GM19397 (cell line): ENCODE measurements at regions not wholly inside any gene's neighbourhood (a gene's known extent, or its start where the extent isn't known, plus 50 kb on each side); places are given as distances from the start of the nearest gene placed in this dataset.
"Not testable (repeated sequence)": the region's sequence is repeated elsewhere in the genome, so short reads cannot be mapped to it uniquely, and the experiment has no call there.

Experiments
- ATAC-seq: cut with Tn5 transposase; IDR thresholded peaks from one replicate; pipeline ENCODE4 v1.9.1; 2021; ENCODE audit warnings: mild to moderate bottlenecking, moderate library complexity; ENCODE audit not compliant: unreplicated experiment

- no peak for ATAC-seq
Observed at GRCh38 chr3:8338424-8338823, 163.2 kb upstream of the LMCD1 start.

GRCh38 chr3:8341821-8342247 is 159.8 kb upstream of the LMCD1 start:
- ATAC-seq, result no peak

- ATAC-seq, result no peak
Observed at GRCh38 chr3:8343058-8343457, 158.6 kb upstream of the LMCD1 start.

GRCh38 chr3:8345398-8345797 is 156.2 kb upstream of the LMCD1 start:
- ATAC-seq, result no peak

- ATAC-seq, result no peak
Observed at GRCh38 chr3:8348076-8348475, 153.5 kb upstream of the LMCD1 start.

- ATAC-seq, result no peak
Observed at GRCh38 chr3:8352475-8352874, 149.1 kb upstream of the LMCD1 start.

GRCh38 chr3:8353364-8353763 is 148.3 kb upstream of the LMCD1 start:
- ATAC-seq, result no peak

GRCh38 chr3:8355346-8355745 is 146.3 kb upstream of the LMCD1 start:
- no peak for ATAC-seq

- not testable (repeated sequence) for ATAC-seq
Observed at GRCh38 chr3:8356066-8356465, 145.6 kb upstream of the LMCD1 start.

- no peak for ATAC-seq
Observed at GRCh38 chr3:8357859-8358258, 143.8 kb upstream of the LMCD1 start.

GRCh38 chr3:8359133-8359532 is 142.5 kb upstream of the LMCD1 start:
- no peak for ATAC-seq

- no peak for ATAC-seq
Observed at GRCh38 chr3:8363200-8363599, 138.4 kb upstream of the LMCD1 start.

GRCh38 chr3:8365541-8365940 is 136.1 kb upstream of the LMCD1 start:
- no peak for ATAC-seq

- ATAC-seq, result no peak
Observed at GRCh38 chr3:8366219-8366810, 135.3 kb upstream of the LMCD1 start.

- ATAC-seq, result no peak
Observed at GRCh38 chr3:8368598-8368997, 133.0 kb upstream of the LMCD1 start.

- ATAC-seq, result no peak
Observed at GRCh38 chr3:8369638-8370037, 132.0 kb upstream of the LMCD1 start.

- no peak for ATAC-seq
Observed at GRCh38 chr3:8371085-8371551, 130.5 kb upstream of the LMCD1 start.

GRCh38 chr3:8371960-8372463 is 129.6 kb upstream of the LMCD1 start:
- ATAC-seq, result no peak

GRCh38 chr3:8380904-8381704 is 120.5 kb upstream of the LMCD1 start:
- no peak for ATAC-seq

- ATAC-seq, result no peak
Observed at GRCh38 chr3:8385848-8386620, 115.6 kb upstream of the LMCD1 start.

- no peak for ATAC-seq
Observed at GRCh38 chr3:8387571-8387970, 114.1 kb upstream of the LMCD1 start.
